ENCODE measurements at regions not wholly inside any gene's neighbourhood (a gene's known extent, or its start where the extent isn't known, plus 50 kb on each side); places are given as distances from the start of the nearest gene placed in this dataset.

- no peak for DNase-seq
Measured at GRCh38 chr7:70846208-70846607, 285.7 kb upstream of the GALNT17 start.

DNA sequence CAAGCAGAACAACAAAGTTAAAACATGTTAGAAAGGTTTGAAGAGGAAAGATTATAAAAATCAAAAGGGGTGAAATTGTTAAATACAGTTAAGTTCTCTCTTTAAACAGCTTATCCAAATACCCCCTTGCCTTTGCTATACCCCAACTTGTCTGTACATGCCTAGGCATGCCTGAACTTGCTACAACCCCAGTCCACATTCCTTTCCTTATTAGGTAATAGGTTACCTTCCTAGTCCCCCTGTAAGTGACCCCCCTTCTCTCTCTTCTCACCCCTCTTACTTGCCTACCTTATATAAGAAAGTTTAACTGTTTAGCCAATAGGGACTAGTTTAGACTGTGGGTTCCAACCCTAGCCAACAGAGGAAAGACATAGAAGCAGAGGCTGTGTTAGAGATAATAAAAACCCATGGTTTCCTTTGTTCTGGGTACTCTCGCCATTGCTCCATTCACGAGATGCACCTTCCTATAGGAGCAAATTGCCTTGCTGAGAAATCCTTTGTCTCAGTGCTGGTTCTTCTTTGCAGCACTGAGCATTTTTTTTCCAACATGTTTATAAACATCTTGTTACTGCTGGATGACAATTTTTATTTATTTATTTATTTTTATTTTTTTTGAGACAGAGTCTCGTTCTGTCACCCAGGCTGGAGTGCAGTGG lies 282.2 kb upstream of the GALNT17 start:
- no peak for DNase-seq

DNA sequence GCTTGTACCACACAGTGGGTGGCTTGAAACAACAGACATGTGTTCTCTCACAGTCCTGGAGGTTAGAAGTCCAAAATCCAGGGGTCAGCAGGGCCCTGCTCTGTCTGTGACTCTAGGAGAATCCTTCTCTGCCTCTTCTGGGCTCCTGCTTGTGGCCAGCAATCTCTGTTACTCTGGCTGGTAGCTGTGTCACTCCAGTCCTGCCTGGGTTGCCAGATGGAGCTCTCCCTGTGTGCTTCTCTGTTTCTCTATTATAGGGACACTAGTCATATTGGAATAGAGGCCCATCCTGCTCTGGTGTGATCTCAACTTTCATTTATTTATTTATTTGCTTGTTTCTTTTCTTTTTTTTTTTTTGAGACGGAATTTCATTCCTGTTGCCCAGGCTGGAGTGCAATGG lies 276.6 kb upstream of the GALNT17 start:
- DNase-seq, result no peak

GRCh38 chr7:70856901-70857630 lies 274.9 kb upstream of the GALNT17 start:
- DNase-seq, result peak; percentile 87

DNA sequence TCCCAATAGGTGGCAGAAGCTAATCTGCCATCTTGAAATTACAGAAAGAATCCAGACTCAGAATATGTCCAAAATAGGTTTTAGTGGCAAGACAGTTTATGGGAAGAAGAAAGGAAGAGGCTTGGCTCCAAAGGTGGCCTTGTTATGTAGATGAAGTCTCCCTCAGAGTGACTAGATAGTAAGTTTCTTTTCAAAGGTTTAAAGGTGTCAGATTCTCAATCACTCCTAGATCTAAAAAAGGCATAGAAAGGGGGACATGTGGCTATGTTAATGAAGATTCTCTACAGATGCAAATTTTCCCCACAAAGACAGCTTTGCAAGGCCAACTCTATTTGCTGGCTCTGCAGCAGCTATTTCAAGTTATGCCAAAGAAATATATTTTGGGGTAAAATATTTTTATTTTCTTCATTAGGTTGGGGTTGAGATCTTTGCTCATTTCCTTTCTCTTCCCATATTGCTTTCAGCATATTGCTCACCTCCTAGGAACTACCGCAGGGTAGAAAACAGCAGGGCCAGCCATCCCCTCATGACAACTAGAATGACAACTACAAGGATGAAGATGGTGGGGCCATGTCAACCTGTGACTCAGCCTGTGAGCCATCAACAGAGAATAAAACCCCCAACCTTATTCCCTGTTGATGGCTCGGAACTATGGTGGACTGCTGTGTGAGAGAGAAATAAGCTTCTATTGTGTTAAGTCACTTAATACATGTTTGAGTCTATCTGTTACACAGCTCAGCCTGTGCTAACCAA lies 274.0 kb upstream of the GALNT17 start:
- DNase-seq, result no peak

DNA sequence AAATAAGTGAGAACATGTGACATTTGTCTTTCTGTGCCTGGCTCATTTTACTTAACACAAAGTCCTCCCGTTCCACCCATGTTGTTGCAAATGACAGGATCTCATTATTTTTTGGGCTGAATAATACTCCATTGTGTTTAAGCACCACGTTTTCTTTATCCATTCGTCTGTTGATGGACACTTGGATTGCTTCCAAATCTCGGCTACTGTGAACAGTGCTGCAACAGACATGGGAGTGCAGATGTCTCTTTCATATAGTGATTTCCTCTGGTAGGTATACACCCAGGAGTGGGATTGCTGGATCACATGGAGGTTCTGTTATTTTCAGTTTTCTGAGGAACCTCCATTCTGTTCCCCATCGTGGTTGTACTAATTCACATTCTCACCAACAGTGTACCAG lies 264.4 kb upstream of the GALNT17 start:
- no peak for DNase-seq

DNA sequence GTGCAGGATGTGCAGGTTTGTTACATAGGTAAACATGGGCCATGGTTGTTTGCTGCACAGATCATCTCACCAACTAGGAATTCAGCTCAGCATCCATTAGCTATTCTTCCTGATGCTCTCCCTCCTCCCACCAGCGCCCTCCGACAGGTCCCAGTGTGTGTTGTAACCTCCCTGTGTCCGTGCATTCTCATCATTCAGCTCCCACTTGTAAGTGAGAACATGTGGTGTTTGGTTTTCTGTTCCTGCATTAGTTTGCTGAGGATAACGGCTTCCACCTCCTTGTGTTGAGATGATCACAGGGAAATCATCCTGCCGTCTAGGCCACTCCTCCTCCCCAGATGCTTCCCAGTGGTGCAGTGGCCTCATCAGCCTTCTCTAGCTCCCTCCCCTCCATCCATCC lies 261.6 kb upstream of the GALNT17 start:
- no peak for DNase-seq

GRCh38 chr7:70872188-70872587 lies 259.8 kb upstream of the GALNT17 start:
- DNase-seq, result no peak

DNA sequence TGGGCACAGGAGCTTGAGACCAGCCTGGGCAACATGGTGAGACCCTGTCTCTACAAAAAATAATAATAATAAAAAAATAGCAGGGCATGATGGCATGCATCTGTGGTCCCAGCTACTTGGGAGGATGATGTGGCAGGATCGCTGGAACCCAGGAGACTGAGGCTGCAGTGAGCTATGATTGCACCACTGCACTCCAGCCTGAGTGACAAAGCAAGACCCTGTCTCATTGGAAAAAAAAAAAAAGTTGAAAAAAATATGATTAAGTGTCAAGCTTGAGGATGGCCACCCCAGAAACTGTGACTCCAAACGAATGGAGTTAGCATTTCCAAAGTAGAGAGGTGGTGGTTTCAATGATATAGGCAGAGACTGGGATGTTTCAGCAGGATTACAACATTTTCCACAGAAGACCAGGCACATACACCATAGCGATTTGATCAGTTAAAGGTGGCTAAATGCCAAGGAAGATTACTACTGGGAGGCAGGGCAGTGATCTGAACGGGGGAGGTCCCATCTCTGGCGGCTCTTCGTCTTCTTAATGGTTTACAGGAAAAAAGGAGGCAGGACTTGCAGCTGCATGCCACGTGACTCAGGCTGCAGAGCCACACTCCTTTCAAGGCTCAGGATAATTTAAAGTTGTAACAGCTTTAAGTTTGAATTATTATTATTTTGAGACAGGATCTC lies 250.6 kb upstream of the GALNT17 start:
- DNase-seq, result peak; percentile 49

GRCh38 chr7:70883750-70884439 lies 248.0 kb upstream of the GALNT17 start:
- no peak for DNase-seq

DNA sequence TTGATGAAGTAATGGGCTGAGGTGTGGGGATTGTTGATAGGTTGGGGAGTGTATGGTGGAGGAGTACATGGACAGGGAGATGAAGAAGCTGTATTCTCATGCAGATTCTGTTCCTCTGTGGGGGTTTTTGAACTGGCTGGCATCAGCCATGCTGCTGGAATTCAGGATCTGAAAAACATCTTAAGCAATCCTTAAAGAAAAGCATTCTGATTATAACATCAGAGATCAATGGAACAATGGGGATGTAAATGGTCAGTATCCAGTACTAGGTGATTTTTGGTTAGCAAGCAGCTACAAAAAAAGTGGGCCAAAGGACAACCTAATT lies 247.5 kb upstream of the GALNT17 start:
- DNase-seq, result no peak

DNA sequence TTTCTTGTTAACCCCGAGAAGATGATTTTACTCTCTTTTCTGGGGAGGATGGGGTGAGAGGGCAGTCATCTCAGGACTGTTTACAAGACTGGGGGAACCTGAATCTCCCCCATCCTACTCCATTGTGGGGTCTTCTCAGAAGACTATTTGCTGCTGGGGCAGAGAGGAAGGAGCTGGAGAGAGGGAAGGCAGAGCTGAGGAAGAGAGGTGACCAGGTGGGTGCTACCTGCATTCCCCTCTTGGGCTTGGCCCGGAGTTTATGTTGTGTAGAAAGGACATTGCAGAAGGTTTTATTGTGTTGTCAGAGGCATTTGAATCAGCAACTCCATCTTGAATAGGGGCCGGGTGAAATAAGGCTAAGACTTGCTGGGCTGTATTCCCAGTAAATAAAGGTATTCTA lies 247.1 kb upstream of the GALNT17 start:
- no peak for DNase-seq

GRCh38 chr7:70886547-70886946 lies 245.4 kb upstream of the GALNT17 start:
- DNase-seq, result no peak

- no peak for DNase-seq
Measured at GRCh38 chr7:70887186-70887585, 244.8 kb upstream of the GALNT17 start.

GRCh38 chr7:70890147-70890969 lies 241.6 kb upstream of the GALNT17 start:
- no peak for DNase-seq

- no peak for DNase-seq
Measured at GRCh38 chr7:70893422-70893821, 238.5 kb upstream of the GALNT17 start.

GRCh38 chr7:70893971-70894715 lies 237.8 kb upstream of the GALNT17 start:
- DNase-seq, result peak; percentile 29

DNA sequence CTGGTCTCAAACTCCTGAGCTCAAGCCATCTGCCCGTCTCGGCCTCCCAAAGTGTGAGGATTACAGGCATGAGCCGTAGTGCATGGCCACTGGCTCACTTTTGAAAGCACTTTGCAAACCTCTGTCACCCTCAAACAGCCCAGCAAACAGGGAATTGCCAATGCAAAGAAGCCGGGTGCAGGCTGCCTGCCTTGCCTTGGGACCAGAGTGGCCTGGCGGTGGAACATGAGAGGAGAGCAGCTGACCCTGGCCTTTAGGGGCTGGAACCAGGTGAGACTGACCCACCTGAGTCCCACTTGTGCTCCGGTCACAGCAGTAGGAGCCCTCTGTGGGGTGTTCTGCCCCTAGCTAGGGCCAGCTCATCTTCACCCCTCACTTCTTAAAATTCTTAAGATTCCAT lies 237.1 kb upstream of the GALNT17 start:
- DNase-seq, result no peak

- peak; percentile 58 for DNase-seq
Measured at GRCh38 chr7:70895337-70896200, 236.4 kb upstream of the GALNT17 start.
